CD4-positive, alpha-beta T cell treated with Interleukin-12 subunit alpha and Interleukin-12 subunit beta, for 1 hour (primary cell): ENCODE measurements at regions not wholly inside any gene's neighbourhood (a gene's known extent, or its start where the extent isn't known, plus 50 kb on each side); places are given as distances from the start of the nearest gene placed in this dataset.
A peak's percentile ranks its signal among the peaks of the same experiment; 100 is the strongest.

Experiments used
- DNase-seq: peaks from one replicate; pipeline ENCODE4 v3.0.0-alpha.2; 2020

GRCh38 chr2:9758741-9759140, 84.5 kb upstream of the TAF1B start:
- no peak for DNase-seq

GRCh38 chr2:9760069-9760901, 83.0 kb upstream of the TAF1B start:
- no peak for DNase-seq

DNA sequence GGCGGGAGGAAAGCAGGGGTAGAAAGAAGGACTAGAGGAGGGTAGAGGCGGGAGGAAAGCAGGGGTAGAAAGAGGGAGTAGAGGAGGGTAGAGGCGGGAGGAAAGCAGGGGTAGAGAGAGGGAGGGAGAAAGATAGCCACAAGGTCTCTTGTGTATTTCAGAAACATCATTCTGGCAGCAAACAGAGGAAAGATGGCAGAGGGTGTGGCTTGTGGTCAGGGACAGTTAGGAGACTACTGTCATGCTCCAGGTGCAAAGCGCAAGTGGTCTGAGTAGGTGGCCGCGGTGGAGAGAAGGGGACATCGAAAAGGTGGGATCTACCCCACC, 82.4 kb upstream of the TAF1B start:
- DNase-seq, result no peak

GRCh38 chr2:9761577-9761976, 81.7 kb upstream of the TAF1B start:
- no peak for DNase-seq

GRCh38 chr2:9762164-9762563, 81.1 kb upstream of the TAF1B start:
- DNase-seq, result no peak

DNA sequence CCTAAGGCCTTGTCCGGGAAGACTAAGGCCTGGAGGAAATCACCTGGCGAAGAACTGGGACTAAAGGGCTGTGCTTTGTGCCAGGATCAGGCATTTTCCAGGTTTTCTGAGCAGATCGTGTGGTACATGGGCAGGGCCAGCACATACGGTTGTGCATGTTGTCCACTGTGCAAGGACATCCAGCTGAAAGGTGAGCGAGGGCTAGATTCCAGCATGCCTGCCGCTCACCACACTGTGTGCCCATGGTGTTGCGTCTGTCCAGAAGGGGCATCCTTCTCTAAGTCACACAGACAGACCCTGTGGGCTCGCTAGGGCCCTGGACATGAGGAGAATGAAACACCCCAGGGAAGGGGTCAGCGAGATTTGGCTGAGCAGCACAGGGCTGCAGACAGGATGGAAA, 80.3 kb upstream of the TAF1B start:
- DNase-seq, result no peak

GRCh38 chr2:9763356-9764152, 79.7 kb upstream of the TAF1B start:
- no peak for DNase-seq

DNA sequence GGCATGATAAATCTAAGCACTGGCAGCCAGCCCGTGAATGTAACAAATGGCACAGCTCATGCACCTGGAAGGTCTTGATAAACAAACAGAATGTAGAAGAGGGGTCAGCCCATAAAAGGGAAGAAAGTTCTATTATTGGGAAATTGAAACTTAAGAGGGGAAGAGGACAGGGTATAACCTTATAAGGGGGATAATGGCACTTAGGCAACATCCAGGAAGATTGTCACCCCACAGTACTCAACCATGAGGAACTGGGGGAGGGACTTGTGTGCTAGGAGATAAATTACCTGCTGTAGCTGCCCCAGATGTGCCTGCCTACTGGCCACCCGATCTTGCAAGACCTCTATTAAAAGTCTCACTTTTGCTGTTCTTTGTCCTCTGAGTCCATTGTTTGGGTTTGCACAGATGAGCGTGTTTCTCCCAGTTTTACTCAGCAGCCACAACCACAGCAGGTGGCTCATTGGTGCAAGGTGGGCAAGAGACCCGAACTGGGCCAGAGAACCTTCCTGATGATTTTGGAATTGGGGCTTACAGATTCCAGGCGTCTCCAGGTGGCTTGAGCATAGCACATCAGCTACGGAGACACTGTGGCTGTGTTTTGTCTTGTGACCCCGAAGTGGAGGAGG, 79.0 kb upstream of the TAF1B start:
- no peak for DNase-seq

DNA sequence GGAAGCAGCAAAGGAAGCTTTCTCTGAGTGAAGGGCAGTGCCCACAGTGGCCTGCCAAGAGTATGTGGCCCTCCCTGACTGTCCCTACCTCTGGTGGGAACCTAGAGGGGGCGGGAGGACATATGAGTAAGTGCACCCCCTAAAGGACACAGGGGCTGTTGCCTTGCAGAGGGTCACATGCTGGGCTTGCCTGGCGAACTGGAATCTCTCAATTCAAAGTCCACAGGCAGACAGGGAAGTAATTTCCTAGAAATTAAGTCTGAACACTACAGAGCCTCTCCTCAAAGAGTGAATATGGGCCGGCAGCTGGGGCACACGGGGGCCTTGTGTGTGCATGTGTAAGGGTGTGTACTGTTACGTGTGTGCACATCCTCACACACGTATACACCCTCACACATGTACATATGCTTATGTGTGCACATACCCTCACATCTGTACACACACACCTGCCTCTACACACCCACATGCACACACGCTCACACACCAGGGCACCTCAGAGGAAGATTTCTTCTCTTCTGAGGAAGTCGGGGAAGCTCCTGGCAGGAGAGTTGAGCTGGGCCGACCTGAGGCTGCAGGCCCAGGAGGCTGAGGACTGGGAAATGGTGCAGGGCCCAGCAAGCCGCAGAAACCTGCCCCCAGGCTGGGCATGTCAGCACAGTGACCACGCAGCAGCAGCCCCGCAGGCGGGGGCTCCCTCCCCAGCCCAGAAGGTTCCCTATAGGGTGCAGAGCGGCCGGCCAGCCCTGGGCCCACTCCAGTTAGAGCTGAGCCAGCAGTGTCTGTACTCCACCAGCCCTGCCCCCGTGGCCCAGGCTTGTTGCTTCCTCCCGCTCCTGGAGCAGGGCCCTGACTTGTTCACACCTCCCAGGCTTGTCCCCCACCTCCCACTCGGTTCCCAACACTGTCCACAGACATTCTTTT, 77.4 kb upstream of the TAF1B start:
- DNase-seq, result no peak

GRCh38 chr2:9767656-9768281, 75.5 kb upstream of the TAF1B start:
- no peak for DNase-seq

- DNase-seq, result no peak
Measured at GRCh38 chr2:9768388-9768787, 74.9 kb upstream of the TAF1B start.

GRCh38 chr2:9769171-9770005, 73.9 kb upstream of the TAF1B start:
- DNase-seq, result no peak

DNA sequence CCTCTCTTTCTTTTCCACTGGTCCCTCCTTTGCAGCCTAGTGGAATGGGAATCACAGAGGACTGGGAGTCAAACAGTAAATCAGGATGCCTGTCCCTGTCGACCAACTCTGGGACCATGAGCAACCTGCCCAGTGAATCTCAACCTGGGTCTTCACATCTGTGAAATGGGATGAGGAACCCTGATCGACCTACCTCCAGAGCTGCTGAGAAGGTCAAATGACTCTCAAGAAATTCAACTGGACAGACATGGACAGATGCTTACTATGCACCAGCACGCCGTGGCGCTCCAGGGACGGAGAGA, 73.3 kb upstream of the TAF1B start:
- DNase-seq, result no peak

DNA sequence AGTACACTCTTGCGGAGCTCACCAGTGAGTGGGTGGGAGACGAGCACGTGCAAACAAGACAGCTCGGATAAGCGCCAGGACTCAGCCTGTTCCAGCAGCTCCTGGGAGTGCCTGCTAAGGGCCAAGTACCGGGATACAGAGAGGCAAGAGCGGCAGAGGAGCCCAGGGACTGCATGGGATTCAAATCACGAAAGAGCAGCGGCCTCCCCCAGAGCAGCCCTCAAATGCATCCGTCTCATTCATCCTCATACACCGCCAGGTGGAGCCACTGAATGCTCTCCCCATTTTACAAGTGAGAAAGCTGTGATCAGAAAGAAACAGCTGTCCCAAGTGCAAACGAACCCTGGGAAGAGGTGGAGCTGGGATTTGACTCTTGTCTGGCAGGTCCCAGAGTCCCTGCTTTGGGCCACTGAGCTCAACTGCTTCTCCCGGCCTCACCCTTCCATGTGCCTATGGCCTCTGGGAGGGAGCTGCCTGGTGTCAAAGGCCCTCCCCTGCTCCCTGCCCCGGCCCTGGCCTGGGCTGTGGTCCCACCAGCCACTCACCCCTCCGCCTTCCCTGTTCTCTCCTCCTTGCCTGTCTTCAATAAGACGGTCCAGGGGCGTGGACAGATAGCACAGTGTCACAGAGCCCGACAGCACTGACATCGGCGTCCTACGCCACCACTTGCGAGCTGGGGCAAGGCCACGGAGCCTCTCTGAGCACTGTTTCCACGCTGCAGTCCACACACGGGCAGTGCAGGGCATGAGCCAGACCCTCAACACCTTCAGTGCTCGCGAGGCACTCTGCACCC, 72.8 kb upstream of the TAF1B start:
- DNase-seq, result peak; percentile 69

- DNase-seq, result no peak
Measured at GRCh38 chr2:9771101-9771449, 72.2 kb upstream of the TAF1B start.

GRCh38 chr2:9771481-9772017, 71.7 kb upstream of the TAF1B start:
- DNase-seq, result no peak

- DNase-seq, result no peak
Measured at GRCh38 chr2:9772035-9772998, 71.0 kb upstream of the TAF1B start.

DNA sequence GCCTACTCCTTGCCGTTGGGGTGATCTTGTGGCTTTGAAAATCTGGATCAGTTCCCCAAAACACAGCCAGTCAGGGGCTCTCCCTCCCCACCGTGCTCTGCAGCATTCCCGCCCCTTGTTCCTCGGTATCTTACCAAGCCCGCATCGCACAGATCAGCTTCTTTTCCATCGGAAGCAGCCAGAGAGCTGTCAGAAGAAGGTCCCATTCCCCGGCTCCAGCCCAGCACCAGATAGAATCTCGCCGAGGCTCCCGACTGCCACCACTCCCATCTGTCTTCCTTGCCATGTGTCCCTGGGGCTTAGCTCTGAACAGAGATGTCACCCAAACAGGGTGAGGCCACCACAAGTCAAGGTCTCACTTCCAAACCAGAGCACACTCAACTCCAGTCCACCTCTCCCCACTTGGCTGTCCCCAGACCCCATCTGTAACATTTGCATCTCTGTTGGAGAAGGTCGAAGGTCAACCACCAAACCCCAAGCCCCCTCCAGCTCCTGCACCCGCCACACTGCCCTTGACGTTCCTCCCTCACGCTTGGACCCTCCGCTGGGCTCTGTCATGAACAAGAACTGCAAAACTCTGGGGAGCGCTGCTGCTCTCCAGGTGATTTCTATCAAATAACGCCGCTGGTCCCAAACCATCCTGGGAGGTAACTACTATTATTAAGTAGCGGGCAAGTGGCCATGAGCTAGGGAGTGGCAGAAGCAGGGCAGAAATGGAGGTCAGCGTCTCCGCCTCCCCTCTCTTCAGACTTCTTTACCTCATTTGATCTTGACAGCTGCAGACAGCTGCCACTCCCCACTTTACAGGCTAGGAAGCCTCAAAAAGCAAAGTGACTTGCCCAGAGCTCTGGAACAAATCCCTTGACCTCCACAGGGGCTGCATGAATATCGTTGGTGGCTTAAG, 70.0 kb upstream of the TAF1B start:
- no peak for DNase-seq
